ENCODE measurements at regions not wholly inside any gene's neighbourhood (a gene's known extent, or its start where the extent isn't known, plus 50 kb on each side); places are given as distances from the start of the nearest gene placed in this dataset.

GRCh38 chr11:92130421-92130831, 94.2 kb upstream of the FAT3 start:
- Histone ChIP-seq H3K4me3 (no peak overlapping the region), H3K27me3 (no peaks in the 10 kb centered on the region), H3K9me3 (no peaks in the 10 kb centered on the region), H3K4me1 (no peaks in the 10 kb centered on the region), H3K36me3 (no peaks in the 10 kb centered on the region), H3K27ac (no peak overlapping the region)
- DNase-seq (ENCODE audit: low spot score), result no peak
- TF ChIP-seq CTCF (IDR thresholded peaks at IDR 0.05), result no peak

GRCh38 chr11:92129811-92130210, 94.8 kb upstream of the FAT3 start:
- Histone ChIP-seq H3K36me3 (no peaks in the 10 kb centered on the region), H3K4me1 (no peaks in the 10 kb centered on the region), H3K27ac (no peak overlapping the region), H3K4me3 (no peak overlapping the region), H3K27me3 (no peaks in the 10 kb centered on the region), H3K9me3 (no peaks in the 10 kb centered on the region)
- no peak for TF ChIP-seq CTCF (IDR thresholded peaks at IDR 0.05)
- DNase-seq (ENCODE audit: low spot score), result no peak

GRCh38 chr11:92128026-92128425, 96.6 kb upstream of the FAT3 start:
- Histone ChIP-seq H3K36me3 (no peaks in the 10 kb centered on the region), H3K27me3 (no peaks in the 10 kb centered on the region), H3K4me3 (no peak overlapping the region), H3K27ac (no peak overlapping the region), H3K4me1 (no peaks in the 10 kb centered on the region), H3K9me3 (no peaks in the 10 kb centered on the region)
- no peak for DNase-seq (ENCODE audit: low spot score)
- TF ChIP-seq CTCF (IDR thresholded peaks at IDR 0.05), result no peak

- TF ChIP-seq CTCF (IDR thresholded peaks at IDR 0.05), result no peak
Observed at GRCh38 chr11:92125321-92125720, 99.3 kb upstream of the FAT3 start.

GRCh38 chr11:92123540-92123939, 101.1 kb upstream of the FAT3 start:
- Histone ChIP-seq H3K4me1 (no peaks in the 10 kb centered on the region), H3K27me3 (no peaks in the 10 kb centered on the region), H3K9me3 (peaks cover 0 to 14% of the 10 kb centered on the region in 2 donors), H3K4me3 (no peak overlapping the region), H3K27ac (no peak overlapping the region), H3K36me3 (no peaks in the 10 kb centered on the region)
- no peak for DNase-seq (ENCODE audit: low spot score)
- TF ChIP-seq CTCF (IDR thresholded peaks at IDR 0.05), result no peak

More at GRCh38 chr11:92125321-92125720, 99.3 kb upstream of the FAT3 start:
- H3K27me3 ChIP-seq, result no peaks in the 10 kb centered on the region
- no peaks in the 10 kb centered on the region for H3K36me3 ChIP-seq
- H3K4me3 ChIP-seq, result no peak overlapping the region
- DNase-seq (ENCODE audit: low spot score), result no peak
- peaks cover 0 to 6% of the 10 kb centered on the region in 2 donors for H3K9me3 ChIP-seq
- no peak overlapping the region for H3K27ac ChIP-seq
- no peaks in the 10 kb centered on the region for H3K4me1 ChIP-seq

GRCh38 chr11:92122561-92122960, 102.1 kb upstream of the FAT3 start:
- Histone ChIP-seq H3K27ac (no peak overlapping the region), H3K36me3 (no peaks in the 10 kb centered on the region), H3K9me3 (peaks cover 0 to 14% of the 10 kb centered on the region in 2 donors), H3K4me1 (no peaks in the 10 kb centered on the region), H3K4me3 (no peak overlapping the region), H3K27me3 (no peaks in the 10 kb centered on the region)
- no peak for TF ChIP-seq CTCF (IDR thresholded peaks at IDR 0.05)
- no peak for DNase-seq (ENCODE audit: low spot score)

Measured in right atrium auricular region (tissue), 2 donors.